ENCODE measurements at regions not wholly inside any gene's neighbourhood (a gene's known extent, or its start where the extent isn't known, plus 50 kb on each side); places are given as distances from the start of the nearest gene placed in this dataset.

GRCh38 chr6:165049362-165049761 lies 260.0 kb downstream of the C6orf118 start (continued):
- TF ChIP-seq MGA (IDR thresholded peaks at IDR 0.05), result peak; percentile 70; the same call in 1 of the 2 replicates
- 0 out of 2 replicates have a peak, but pooled peaks have one; percentile 35 for TF ChIP-seq SMC3 (conservative IDR thresholded peaks at IDR 0.05; ENCODE audit: insufficient read depth, low read depth, low read length)
- TF ChIP-seq DEAF1 (CRISPR knock-in tag; IDR thresholded peaks at IDR 0.05), result peak; percentile 27; the same call in 1 of the 2 replicates
- peak; percentile 4 for TF ChIP-seq CTCFL (IDR thresholded peaks at IDR 0.05; ENCODE audit: borderline replicate concordance, insufficient read depth, low read depth, low read length, poor library complexity, severe bottlenecking)
- TF ChIP-seq ESRRA (IDR thresholded peaks at IDR 0.05; ENCODE audit: borderline replicate concordance, low read depth), result peak; percentile 100
- peak in 1 of 2 experiments; percentile 74 for TF ChIP-seq E2F6 (IDR thresholded peaks at IDR 0.05; ENCODE audit: borderline replicate concordance in 1 of 2, extremely low read depth in 1 of 2, insufficient read depth in 1 of 2, insufficient read length in 1 of 2, low read depth in 1 of 2, low read length in 1 of 2, poor library complexity in 1 of 2, severe bottlenecking in 1 of 2)
- no peak for TF ChIP-seq FOXA3 (CRISPR knock-in tag; conservative IDR thresholded peaks at IDR 0.05 in 1 of 2, IDR thresholded peaks at IDR 0.05 in 1 of 2)
- TF ChIP-seq L3MBTL2 (IDR thresholded peaks at IDR 0.05), result peak; percentile 55; the same call in 1 of the 2 replicates
- peak; percentile 60; the same call in 1 of the 2 replicates for TF ChIP-seq STAG1 (CRISPR knock-in tag; IDR thresholded peaks at IDR 0.05; ENCODE audit: borderline replicate concordance)

Measured in K562 (cell line).